ENCODE measurements at regions not wholly inside any gene's neighbourhood (a gene's known extent, or its start where the extent isn't known, plus 50 kb on each side); places are given as distances from the start of the nearest gene placed in this dataset.
"Not testable (repeated sequence)": the region's sequence is repeated elsewhere in the genome, so short reads cannot be mapped to it uniquely, and the experiment has no call there.

GRCh38 chr7:124635416-124635815 lies 130.2 kb downstream of the GPR37 start:
- DNase-seq (ENCODE audit: low read depth): no peak

GRCh38 chr7:124633740-124634139 lies 131.9 kb downstream of the GPR37 start:
- no peak for DNase-seq (ENCODE audit: low read depth)

- DNase-seq (ENCODE audit: low read depth): no peak
Observed at GRCh38 chr7:124630395-124630794, 135.2 kb downstream of the GPR37 start.

- DNase-seq (ENCODE audit: low read depth): no peak
Observed at GRCh38 chr7:124618871-124619270, 146.7 kb downstream of the GPR37 start.

GRCh38 chr7:124618051-124618450 lies 147.5 kb downstream of the GPR37 start:
- not testable (repeated sequence) for DNase-seq (ENCODE audit: low read depth)

- no peak for DNase-seq (ENCODE audit: low read depth)
Observed at GRCh38 chr7:124603066-124603465, 162.5 kb downstream of the GPR37 start.

GRCh38 chr7:124597509-124597908 lies 168.1 kb downstream of the GPR37 start:
- no peak for DNase-seq (ENCODE audit: low read depth)

- no peak for DNase-seq (ENCODE audit: low read depth)
Observed at GRCh38 chr7:124596881-124597280, 168.7 kb downstream of the GPR37 start.

- DNase-seq (ENCODE audit: low read depth): no peak
Observed at GRCh38 chr7:124590814-124591213, 174.8 kb downstream of the GPR37 start.

- DNase-seq (ENCODE audit: low read depth): no peak
Observed at GRCh38 chr7:124577256-124577655, 188.3 kb downstream of the GPR37 start.

GRCh38 chr7:124575176-124575575 lies 190.4 kb downstream of the GPR37 start:
- no peak for DNase-seq (ENCODE audit: low read depth)

GRCh38 chr7:124570558-124570957 lies 195.0 kb downstream of the GPR37 start:
- DNase-seq (ENCODE audit: low read depth): no peak

GRCh38 chr7:124566583-124566982 lies 199.0 kb downstream of the GPR37 start:
- DNase-seq (ENCODE audit: low read depth): peak; percentile 13

GRCh38 chr7:124557587-124557986 lies 208.0 kb downstream of the GPR37 start:
- no peak for DNase-seq (ENCODE audit: low read depth)

GRCh38 chr7:124557101-124557500 lies 208.5 kb downstream of the GPR37 start:
- no peak for DNase-seq (ENCODE audit: low read depth)

- DNase-seq (ENCODE audit: low read depth): no peak
Observed at GRCh38 chr7:124553502-124553901, 212.1 kb downstream of the GPR37 start.

- no peak for DNase-seq (ENCODE audit: low read depth)
Observed at GRCh38 chr7:124552217-124552616, 213.4 kb downstream of the GPR37 start.

- no peak for DNase-seq (ENCODE audit: low read depth)
Observed at GRCh38 chr7:124550036-124550435, 215.6 kb downstream of the GPR37 start.

GRCh38 chr7:124542476-124542875 lies 223.1 kb downstream of the GPR37 start:
- no peak for DNase-seq (ENCODE audit: low read depth)

- no peak for DNase-seq (ENCODE audit: low read depth)
Observed at GRCh38 chr7:124536156-124536762, 229.3 kb downstream of the GPR37 start.

GRCh38 chr7:124532166-124532565 lies 233.4 kb downstream of the GPR37 start:
- no peak for DNase-seq (ENCODE audit: low read depth)

GRCh38 chr7:124516911-124517310 lies 248.7 kb downstream of the GPR37 start:
- DNase-seq (ENCODE audit: low read depth): no peak

- DNase-seq (ENCODE audit: low read depth): no peak
Observed at GRCh38 chr7:124515106-124515830, 250.3 kb downstream of the GPR37 start.

- no peak for DNase-seq (ENCODE audit: low read depth)
Observed at GRCh38 chr7:124514471-124514870, 251.1 kb downstream of the GPR37 start.
